HS-27A (cell line): ENCODE measurements at regions not wholly inside any gene's neighbourhood (a gene's known extent, or its start where the extent isn't known, plus 50 kb on each side); places are given as distances from the start of the nearest gene placed in this dataset.

Experiments used
- DNase-seq: peaks from one replicate; pipeline ENCODE4 v3.0.0-alpha.2; 2012; ENCODE audit warnings: low read depth, missing footprints

- DNase-seq: no peak
These were observed 125.3 kb upstream of the DST start for GRCh38 chr6:56767892-56768531.

GRCh38 chr6:56767435-56767834 is 124.7 kb upstream of the DST start:
- no peak for DNase-seq

DNA sequence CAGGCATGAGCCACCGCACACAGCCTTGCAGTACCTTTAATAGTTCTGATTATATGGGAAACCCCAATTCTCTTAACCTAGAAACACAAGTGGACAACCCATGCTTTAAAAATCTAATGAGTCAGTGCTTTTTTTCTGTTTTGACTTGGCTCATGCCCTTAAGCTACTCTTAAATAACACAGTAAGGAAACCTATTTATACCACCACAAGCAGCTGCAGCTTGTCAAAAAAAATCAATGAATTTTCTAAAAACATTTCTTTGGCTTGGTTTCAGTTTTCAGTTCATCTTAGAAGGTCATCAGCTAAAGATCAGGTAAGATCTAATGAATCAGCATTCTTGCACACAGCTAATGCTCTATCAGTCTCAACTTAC is 124.1 kb upstream of the DST start:
- no peak for DNase-seq

- no peak for DNase-seq
These were observed 123.6 kb upstream of the DST start for GRCh38 chr6:56766139-56766805.

- no peak for DNase-seq
These were observed 122.8 kb upstream of the DST start for GRCh38 chr6:56765494-56765893.

DNA sequence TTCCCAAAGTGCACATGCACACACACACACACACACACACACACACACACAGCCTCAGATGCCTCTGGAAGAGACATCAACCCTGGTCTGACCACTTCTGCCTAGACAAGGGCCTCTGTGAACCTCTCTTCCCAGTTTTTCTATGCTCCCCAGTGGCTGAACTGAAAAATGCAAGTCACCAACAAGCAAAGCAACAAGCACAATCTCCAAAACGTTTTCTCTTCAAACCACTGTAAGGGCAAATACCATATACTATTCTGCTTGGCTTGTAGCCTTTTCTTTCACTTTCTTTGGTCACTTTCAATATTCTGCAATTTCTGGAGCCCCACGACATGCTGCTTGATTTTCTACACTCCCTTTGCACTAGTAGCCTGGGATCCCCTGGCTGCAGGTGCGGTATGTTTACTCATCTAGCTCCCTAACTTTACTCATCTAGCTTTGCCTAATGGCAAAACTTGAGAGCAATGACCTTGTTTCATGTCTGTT is 121.4 kb upstream of the DST start:
- no peak for DNase-seq

- no peak for DNase-seq
These were observed 119.0 kb upstream of the DST start for GRCh38 chr6:56761651-56762050.

- no peak for DNase-seq
These were observed 118.2 kb upstream of the DST start for GRCh38 chr6:56760842-56761241.

DNA sequence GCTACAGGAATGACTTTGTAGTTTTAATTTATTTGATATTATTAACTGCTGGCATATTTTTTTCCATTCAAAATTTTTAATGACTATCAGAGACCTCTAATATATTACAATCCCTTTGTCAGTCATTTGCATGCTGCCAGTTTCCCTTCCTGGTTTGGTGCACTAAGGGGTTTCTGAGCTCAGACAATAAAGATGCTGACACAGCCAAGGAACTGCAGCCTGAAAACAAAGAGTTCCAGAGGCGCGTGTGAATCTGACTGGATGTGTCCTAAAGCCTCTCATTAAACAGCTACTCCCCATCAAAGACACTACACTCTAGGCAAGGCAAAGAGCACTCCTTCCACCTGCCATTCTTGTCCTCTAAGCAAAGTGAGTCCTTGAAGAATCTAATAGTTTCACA is 116.8 kb upstream of the DST start:
- DNase-seq: no peak

- DNase-seq: no peak
These were observed 115.9 kb upstream of the DST start for GRCh38 chr6:56758553-56758952.

DNA sequence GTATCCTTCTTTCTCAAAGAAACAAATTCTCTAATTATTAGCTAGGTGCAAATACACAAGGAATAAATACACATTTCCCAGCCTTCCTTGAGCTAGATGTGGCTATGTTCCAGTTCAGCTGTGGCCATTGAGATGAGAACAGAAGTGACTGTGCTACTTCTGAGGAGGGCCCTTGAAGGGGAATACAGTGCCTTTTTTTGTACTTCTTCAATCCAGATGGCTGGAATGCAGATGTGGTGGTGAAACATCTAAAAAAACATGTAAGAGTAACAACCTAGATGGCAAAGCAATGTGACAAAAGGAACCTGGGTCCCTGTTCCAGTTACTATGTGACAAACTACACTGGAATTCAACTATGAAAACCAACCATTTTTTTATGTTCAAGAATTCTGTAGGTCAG is 115.4 kb upstream of the DST start:
- DNase-seq: no peak

GRCh38 chr6:56757588-56757984 is 114.9 kb upstream of the DST start:
- DNase-seq: no peak

DNA sequence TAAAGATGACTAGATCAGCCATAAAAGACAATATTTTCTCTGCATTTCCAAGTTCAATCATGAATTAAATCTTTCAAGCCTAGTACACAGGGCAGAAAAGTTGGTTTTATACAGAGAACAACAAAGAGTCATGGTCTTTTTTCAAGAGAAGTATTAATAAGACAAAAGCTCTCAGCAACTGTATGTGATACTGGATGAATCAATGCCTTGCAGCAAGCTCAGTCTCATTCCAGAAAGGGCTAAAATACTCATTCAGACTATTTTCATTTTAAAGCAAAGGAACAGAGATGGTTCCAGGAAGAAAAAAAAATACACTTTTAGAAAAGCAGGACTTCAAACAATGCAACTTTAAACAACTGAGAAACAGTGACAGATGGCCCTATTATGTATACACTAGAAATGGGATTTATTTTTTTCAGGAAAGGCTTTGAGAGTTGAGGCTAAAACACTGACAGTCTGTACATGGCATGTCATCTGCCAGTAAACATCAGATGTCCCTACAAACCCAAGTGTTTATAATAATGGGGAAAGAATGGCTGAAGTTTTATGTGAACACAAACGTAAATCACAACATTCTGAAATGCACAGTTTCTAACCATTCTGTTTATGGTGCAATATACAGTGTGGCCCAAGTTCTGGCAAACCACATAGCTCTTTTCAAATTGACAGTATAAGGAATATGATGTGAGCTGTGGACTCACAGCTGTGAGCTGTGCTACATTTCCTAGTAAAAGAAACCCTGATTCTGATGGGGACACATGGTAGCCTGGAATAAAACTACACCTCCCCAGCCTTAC is 114.3 kb upstream of the DST start:
- no peak for DNase-seq

GRCh38 chr6:56756219-56756789 is 113.6 kb upstream of the DST start:
- DNase-seq: no peak

DNA sequence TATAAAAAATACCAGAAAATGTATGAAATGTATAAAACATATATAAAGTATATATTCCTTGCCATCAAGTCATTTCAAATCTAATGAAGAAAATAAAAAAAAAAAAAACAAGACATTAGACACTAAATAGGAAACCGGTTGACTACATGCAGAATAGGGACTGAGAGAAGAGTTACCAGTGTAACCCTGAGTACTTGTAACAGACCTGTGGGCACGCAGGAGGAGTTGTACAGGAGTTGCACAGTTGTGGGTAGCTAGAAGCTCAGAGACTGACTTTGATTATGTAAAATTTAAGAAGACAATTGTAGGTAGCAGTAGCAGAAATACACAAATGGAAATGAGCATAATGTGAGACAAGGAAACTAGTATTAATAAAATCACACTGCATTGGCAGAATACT is 112.4 kb upstream of the DST start:
- no peak for DNase-seq

- no peak for DNase-seq
These were observed 111.1 kb upstream of the DST start for GRCh38 chr6:56753811-56754210.

GRCh38 chr6:56752534-56752933 is 109.8 kb upstream of the DST start:
- no peak for DNase-seq

GRCh38 chr6:56752009-56752408 is 109.3 kb upstream of the DST start:
- DNase-seq: no peak

DNA sequence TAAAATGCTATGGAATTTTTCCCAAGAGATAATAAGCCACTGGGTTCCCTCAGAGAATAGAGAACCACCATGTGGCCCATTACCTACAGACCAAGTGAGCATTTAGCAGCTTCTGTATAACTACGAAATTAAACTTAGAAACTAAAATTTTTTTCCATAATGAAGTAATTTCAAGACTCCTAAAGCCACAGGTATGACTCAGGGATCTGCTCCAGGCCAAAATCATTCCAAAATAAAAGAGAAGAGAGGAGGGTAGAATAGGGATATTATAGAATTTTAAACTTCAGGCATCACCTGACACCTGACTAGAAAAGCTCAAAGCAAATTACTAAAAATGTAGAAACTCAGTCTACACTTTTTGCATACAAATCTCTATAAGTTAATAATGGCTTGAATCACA is 108.9 kb upstream of the DST start:
- no peak for DNase-seq

- DNase-seq: no peak
These were observed 108.0 kb upstream of the DST start for GRCh38 chr6:56750686-56751085.

DNA sequence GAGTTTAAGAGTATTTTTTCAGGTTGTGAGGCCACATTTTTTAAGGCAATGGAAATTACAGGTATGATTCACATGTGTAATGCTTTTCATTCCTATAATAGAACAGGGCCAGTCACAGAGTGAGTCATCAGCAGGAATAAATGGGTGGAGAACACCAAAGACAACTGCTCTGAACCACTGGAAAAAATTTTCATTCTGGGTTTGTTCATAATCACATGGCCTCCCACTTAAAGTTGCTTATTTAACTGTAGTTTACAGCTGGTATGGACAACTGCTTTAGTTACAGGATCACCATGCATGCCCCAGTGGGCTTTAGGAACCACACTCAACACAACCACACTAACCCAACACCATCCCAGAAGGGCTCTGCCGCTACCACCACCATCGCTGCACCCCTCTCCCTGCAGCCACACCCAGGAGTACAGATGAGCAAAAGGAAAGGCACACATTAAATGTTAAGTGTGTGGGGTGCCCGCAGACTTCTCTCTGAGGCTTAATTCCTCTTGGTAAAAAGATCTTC is 107.0 kb upstream of the DST start:
- DNase-seq: no peak

DNA sequence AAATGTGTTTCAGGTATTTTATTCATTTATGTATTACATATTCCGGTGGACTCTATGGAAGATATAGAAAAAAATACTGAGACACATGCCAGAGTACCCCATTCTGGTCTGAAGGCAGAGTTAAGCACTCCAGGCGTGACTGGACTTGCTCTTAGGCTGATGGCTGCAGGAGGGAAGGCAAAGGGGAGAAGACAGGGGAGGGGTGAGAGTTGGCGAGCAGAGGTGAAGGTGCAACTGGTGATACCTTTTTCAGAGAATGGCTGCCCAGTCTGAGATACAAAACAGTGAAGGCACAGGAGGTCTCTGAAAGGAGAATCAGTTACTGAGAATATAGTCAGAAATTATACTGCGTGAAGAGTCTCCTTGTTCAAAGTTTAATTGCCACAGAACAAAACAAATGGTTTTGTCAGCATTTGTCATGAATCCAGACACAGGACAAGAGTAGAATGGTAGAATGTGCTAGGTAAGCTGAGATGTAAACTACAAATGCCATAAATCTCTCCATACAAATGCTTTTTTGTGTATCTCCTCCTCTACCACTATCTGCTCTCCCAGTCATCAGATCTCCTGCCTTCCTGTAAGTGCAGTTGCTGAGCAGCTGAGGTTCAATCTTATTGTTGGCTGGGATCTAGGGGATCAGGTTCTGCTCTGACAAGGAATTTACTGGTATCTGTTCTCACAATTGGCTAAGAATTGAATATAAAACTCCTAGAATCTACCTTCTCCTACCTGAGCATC is 104.2 kb upstream of the DST start:
- no peak for DNase-seq
